HepG2 (cell line): ENCODE measurements at regions not wholly inside any gene's neighbourhood (a gene's known extent, or its start where the extent isn't known, plus 50 kb on each side); places are given as distances from the start of the nearest gene placed in this dataset.

ENCODE experiments used
- ASH2L ChIP-seq: fragments of 300-600, 200-600 bp; sonication (generic); IDR thresholded peaks from 2 replicates; pipeline ENCODE4 v1.7.0; 2017; ENCODE audit warnings: low read depth, mild to moderate bottlenecking, moderate library complexity, mixed read lengths, low read length; ENCODE audit not compliant: insufficient read length
- BCL3 ChIP-seq: sonication (generic); formaldehyde crosslinking; IDR thresholded peaks from 2 replicates; pipeline ENCODE4 v1.5.1; 2020; ENCODE audit warnings: mild to moderate bottlenecking, missing genetic modification reagents, moderate library complexity
- BCLAF1 ChIP-seq: fragments of 450-650 bp; IDR thresholded peaks from 2 replicates; pipeline ENCODE4 v1.6.1; 2017; ENCODE audit warnings: mild to moderate bottlenecking
- FOXA3 ChIP-seq: IDR thresholded peaks from 2 replicates; pipeline ENCODE4 v1.6.1; 2016; ENCODE audit warnings: missing genetic modification reagents, missing compliant biosample characterization
- FOXK1 ChIP-seq: sonication (generic); formaldehyde crosslinking; IDR thresholded peaks from 2 replicates; pipeline ENCODE4 v1.4.0; 2020; ENCODE audit warnings: low read depth, missing genetic modification reagents, borderline replicate concordance
- HMG20A ChIP-seq: IDR thresholded peaks from 2 replicates; pipeline ENCODE4 v1.6.1; 2016; ENCODE audit warnings: borderline replicate concordance
- HNRNPUL1 ChIP-seq: fragments of 200-400 bp; formaldehyde crosslinking; IDR thresholded peaks from 2 replicates; pipeline ENCODE4 v1.6.1; 2017; ENCODE audit warnings: low read depth, mild to moderate bottlenecking, low read length, moderate library complexity
- MED1 ChIP-seq: sonication (generic); formaldehyde crosslinking; IDR thresholded peaks from 2 replicates; pipeline ENCODE4 v1.4.0; 2020; ENCODE audit warnings: missing genetic modification reagents
- SCMH1 ChIP-seq: sonication (generic); formaldehyde crosslinking; IDR thresholded peaks from 2 replicates; pipeline ENCODE4 v1.9.0; 2021; ENCODE audit warnings: missing genetic modification reagents, mild to moderate bottlenecking, borderline replicate concordance
- SMYD3 ChIP-seq: sonication (generic); formaldehyde crosslinking; IDR thresholded peaks from 2 replicates; pipeline ENCODE4 v1.8.1; 2023; ENCODE audit warnings: mild to moderate bottlenecking, missing genetic modification reagents
- ZNF503 ChIP-seq: sonication (generic); formaldehyde crosslinking; IDR thresholded peaks from 2 replicates; pipeline ENCODE4 v1.4.0; 2020; ENCODE audit warnings: missing genetic modification reagents
- ZNF557 ChIP-seq: sonication (generic); formaldehyde crosslinking; IDR thresholded peaks from 2 replicates; pipeline ENCODE4 v1.4.0; 2020; ENCODE audit warnings: missing genetic modification reagents
- ZNF614 ChIP-seq: IDR thresholded peaks from 2 replicates; pipeline ENCODE4 v1.6.1; 2018; ENCODE audit warnings: missing biosample characterization, missing genetic modification reagents, inconsistent platforms, borderline replicate concordance
- ZNF775 ChIP-seq: sonication (generic); formaldehyde crosslinking; IDR thresholded peaks from 2 replicates; pipeline ENCODE4 v1.4.0; 2020; ENCODE audit warnings: missing genetic modification reagents, mild to moderate bottlenecking, moderate library complexity, borderline replicate concordance
- TF ChIP-seq, protein P1 (sequence below): sonication (generic); formaldehyde crosslinking; IDR thresholded peaks from 2 replicates; pipeline ENCODE4 v1.4.0; 2020; ENCODE audit warnings: low read depth, mild to moderate bottlenecking, missing genetic modification reagents
- TF ChIP-seq, protein P2 (sequence below): sonication (generic); formaldehyde crosslinking; IDR thresholded peaks from 2 replicates; pipeline ENCODE4 v1.4.0; 2020; ENCODE audit warnings: missing genetic modification reagents
- TF ChIP-seq, protein P3 (sequence below): sonication (generic); formaldehyde crosslinking; IDR thresholded peaks from 2 replicates; pipeline ENCODE4 v1.5.0; 2020; ENCODE audit warnings: missing genetic modification reagents, mild to moderate bottlenecking, borderline replicate concordance

DNA sequence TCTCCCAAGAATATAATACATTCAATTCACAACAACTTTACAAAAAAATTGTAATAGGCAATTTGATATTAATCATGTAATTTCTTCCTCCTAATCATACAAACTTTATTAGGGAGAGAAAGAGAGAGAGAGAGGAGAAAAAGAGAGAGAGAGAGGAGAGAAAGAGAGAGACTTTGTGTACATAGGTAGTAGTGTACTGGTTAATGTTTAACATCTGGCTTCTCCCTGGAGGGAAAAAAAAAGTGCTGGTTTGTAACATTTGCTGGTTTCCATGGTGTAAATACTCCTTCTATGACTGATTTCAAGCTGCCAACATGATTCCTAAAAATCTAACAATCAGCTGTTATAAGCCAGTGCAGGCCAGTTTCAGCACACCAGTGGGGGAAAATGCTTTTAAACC, 98.0 kb upstream of the ARHGEF26 start (continued):
- TF ChIP-seq ZNF557 (CRISPR knock-in tag) (no peak), HMG20A (CRISPR knock-in tag) (peak; percentile 59; the same call in 1 of the 2 replicates), SCMH1 (CRISPR knock-in tag) (no peak), ZNF614 (CRISPR knock-in tag) (no peak), ZNF503 (CRISPR knock-in tag) (peak; percentile 58; the same call in 1 of the 2 replicates), SMYD3 (CRISPR knock-in tag) (0 out of 2 replicates have a peak, but pooled peaks have one; percentile 42), HNRNPUL1 (peak; percentile 96), ASH2L (peak; percentile 66), FOXK1 (CRISPR knock-in tag) (0 out of 2 replicates have a peak, but pooled peaks have one; percentile 13), MED1 (no peak), BCLAF1 (no peak), FOXA3 (peak; percentile 92), BCL3 (no peak), ZNF775 (CRISPR knock-in tag) (peak; percentile 85)
- TF ChIP-seq, protein P1, sequence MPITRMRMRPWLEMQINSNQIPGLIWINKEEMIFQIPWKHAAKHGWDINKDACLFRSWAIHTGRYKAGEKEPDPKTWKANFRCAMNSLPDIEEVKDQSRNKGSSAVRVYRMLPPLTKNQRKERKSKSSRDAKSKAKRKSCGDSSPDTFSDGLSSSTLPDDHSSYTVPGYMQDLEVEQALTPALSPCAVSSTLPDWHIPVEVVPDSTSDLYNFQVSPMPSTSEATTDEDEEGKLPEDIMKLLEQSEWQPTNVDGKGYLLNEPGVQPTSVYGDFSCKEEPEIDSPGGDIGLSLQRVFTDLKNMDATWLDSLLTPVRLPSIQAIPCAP (CRISPR knock-in tag), result no peak
- TF ChIP-seq, protein P2, sequence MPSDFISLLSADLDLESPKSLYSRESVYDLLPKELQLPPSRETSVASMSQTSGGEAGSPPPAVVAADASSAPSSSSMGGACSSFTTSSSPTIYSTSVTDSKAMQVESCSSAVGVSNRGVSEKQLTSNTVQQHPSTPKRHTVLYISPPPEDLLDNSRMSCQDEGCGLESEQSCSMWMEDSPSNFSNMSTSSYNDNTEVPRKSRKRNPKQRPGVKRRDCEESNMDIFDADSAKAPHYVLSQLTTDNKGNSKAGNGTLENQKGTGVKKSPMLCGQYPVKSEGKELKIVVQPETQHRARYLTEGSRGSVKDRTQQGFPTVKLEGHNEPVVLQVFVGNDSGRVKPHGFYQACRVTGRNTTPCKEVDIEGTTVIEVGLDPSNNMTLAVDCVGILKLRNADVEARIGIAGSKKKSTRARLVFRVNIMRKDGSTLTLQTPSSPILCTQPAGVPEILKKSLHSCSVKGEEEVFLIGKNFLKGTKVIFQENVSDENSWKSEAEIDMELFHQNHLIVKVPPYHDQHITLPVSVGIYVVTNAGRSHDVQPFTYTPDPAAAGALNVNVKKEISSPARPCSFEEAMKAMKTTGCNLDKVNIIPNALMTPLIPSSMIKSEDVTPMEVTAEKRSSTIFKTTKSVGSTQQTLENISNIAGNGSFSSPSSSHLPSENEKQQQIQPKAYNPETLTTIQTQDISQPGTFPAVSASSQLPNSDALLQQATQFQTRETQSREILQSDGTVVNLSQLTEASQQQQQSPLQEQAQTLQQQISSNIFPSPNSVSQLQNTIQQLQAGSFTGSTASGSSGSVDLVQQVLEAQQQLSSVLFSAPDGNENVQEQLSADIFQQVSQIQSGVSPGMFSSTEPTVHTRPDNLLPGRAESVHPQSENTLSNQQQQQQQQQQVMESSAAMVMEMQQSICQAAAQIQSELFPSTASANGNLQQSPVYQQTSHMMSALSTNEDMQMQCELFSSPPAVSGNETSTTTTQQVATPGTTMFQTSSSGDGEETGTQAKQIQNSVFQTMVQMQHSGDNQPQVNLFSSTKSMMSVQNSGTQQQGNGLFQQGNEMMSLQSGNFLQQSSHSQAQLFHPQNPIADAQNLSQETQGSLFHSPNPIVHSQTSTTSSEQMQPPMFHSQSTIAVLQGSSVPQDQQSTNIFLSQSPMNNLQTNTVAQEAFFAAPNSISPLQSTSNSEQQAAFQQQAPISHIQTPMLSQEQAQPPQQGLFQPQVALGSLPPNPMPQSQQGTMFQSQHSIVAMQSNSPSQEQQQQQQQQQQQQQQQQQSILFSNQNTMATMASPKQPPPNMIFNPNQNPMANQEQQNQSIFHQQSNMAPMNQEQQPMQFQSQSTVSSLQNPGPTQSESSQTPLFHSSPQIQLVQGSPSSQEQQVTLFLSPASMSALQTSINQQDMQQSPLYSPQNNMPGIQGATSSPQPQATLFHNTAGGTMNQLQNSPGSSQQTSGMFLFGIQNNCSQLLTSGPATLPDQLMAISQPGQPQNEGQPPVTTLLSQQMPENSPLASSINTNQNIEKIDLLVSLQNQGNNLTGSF, result no peak
- TF ChIP-seq, protein P3, sequence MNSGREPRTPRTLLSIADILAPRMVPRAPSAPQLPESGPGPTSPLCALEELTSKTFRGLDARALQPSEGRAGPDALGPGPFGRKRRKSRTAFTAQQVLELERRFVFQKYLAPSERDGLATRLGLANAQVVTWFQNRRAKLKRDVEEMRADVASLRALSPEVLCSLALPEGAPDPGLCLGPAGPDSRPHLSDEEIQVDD (CRISPR knock-in tag), result no peak
